GM12891 (cell line): ENCODE measurements at regions not wholly inside any gene's neighbourhood (a gene's known extent, or its start where the extent isn't known, plus 50 kb on each side); places are given as distances from the start of the nearest gene placed in this dataset.

Experiments used
- POLR2A ChIP-seq: IDR thresholded peaks from 2 replicates; pipeline ENCODE4 v1.6.1; 2011; ENCODE audit warnings: low read depth, low read length, control low read depth
- POLR2AphosphoS5 ChIP-seq: IDR thresholded peaks from 2 replicates; pipeline ENCODE4 v1.6.1; 2011; ENCODE audit warnings: low read depth, low read length, control low read depth

DNA sequence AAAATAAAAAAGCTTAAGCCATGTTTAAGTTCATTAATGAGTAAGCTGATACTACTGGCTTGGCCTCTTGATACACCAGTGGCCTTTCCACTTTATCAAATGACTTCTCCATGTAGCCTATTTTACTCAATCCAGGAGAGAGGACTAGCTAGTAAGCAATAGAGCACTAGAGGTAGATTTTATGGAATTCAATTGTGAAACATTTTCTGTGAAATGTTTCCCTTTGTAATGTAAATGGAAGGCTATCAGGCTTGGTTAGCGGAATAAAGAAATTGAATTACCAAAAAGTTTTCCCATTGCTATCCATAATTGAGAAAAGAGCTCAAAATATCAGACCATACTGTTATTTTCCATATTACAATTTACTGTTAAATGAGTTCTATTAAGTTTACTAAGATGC, 515.4 kb upstream of the CDH2 start:
- no peak for TF ChIP-seq POLR2A
- no peak for TF ChIP-seq POLR2AphosphoS5
